IMR-90 (cell line): ENCODE measurements at regions not wholly inside any gene's neighbourhood (a gene's known extent, or its start where the extent isn't known, plus 50 kb on each side); places are given as distances from the start of the nearest gene placed in this dataset.

Source experiments
- ATAC-seq: fragments of 200-7000 bp; cut with Tn5 transposase; 2 replicates; pipeline ENCODE4 v1.9.1; 2020; ENCODE audit warnings: low read depth, mild to moderate bottlenecking, moderate library complexity
- BruUV-seq: library from RNA; stranded (reverse); fragments of 400-500 nt; replicated peaks from 2 replicates; lab custom pipeline; 2021; lab: Mats Ljungman, UMichigan
- CTCF ChIA-PET: fragments of 300-600 bp; formaldehyde crosslinking; extraction: SDS; loops from one replicate; lab custom pipeline; 2021; ENCODE audit warnings: antibody characterized with exemption; lab: Yijun Ruan, JAX
- POLR2A ChIA-PET: fragments of 300-600 bp; sonication (Branson Sonifier 250); formaldehyde crosslinking; loops from one replicate; lab custom pipeline; 2022; ENCODE audit warnings: antibody characterized with exemption; ENCODE audit not compliant: unreplicated experiment; lab: Charles Lee
- DNase-seq: peaks from one replicate; pipeline ENCODE4 v3.0.0; 2013
- H2AFZ ChIP-seq: replicated peaks from 2 replicates; pipeline ENCODE3; 2013; ENCODE audit warnings: low read length, mild to moderate bottlenecking; ENCODE audit not compliant: poor library complexity
- H2AK5ac ChIP-seq: 2 replicates; pipeline ENCODE4 v1.6.1; 2013; ENCODE audit warnings: low read depth, low read length, inconsistent platforms
- H2AK9ac ChIP-seq: replicated peaks from 2 replicates; pipeline ENCODE3; 2013; ENCODE audit warnings: mild to moderate bottlenecking, low read depth, low read length, moderate library complexity; ENCODE audit not compliant: poor library complexity
- H2BK120ac ChIP-seq: 2 replicates; pipeline ENCODE4 v1.6.1; 2013; ENCODE audit warnings: low read depth, low read length, inconsistent platforms
- H2BK15ac ChIP-seq: 3 replicates; pipeline ENCODE4 v1.6.1; 2013; ENCODE audit warnings: low read depth, low read length, inconsistent platforms
- H2BK20ac ChIP-seq: 2 replicates; pipeline ENCODE4 v1.6.1; 2013; ENCODE audit warnings: low read depth, mild to moderate bottlenecking, inconsistent platforms, low read length, moderate library complexity
- H2BK5ac ChIP-seq: 2 replicates; pipeline ENCODE4 v1.6.1; 2013; ENCODE audit warnings: mild to moderate bottlenecking, low read depth, low read length, inconsistent platforms; ENCODE audit not compliant: poor library complexity, severe bottlenecking
- H3K14ac ChIP-seq: replicated peaks from 2 replicates; pipeline ENCODE4 v1.6.1; 2013; ENCODE audit warnings: low read depth, low read length, inconsistent platforms
- H3K18ac ChIP-seq: 2 replicates; pipeline ENCODE4 v1.6.1; 2013; ENCODE audit warnings: low read depth, low read length, control low read depth
- H3K23ac ChIP-seq: 2 replicates; pipeline ENCODE4 v1.6.1; 2013; ENCODE audit warnings: low read depth, low read length, inconsistent platforms
- H3K27ac ChIP-seq: 2 replicates; pipeline ENCODE4 v1.5.1; 2013; ENCODE audit warnings: mild to moderate bottlenecking, control low read depth, low read length; ENCODE audit not compliant: insufficient read depth
- H3K27me3 ChIP-seq: 2 replicates; pipeline ENCODE4 v1.6.1; 2013; ENCODE audit warnings: low read length; ENCODE audit not compliant: control insufficient read depth, insufficient read depth
- H3K36me3 ChIP-seq: 2 replicates; pipeline ENCODE4 v1.6.1; 2013; ENCODE audit warnings: low read length, mixed read lengths; ENCODE audit not compliant: control insufficient read depth, insufficient read depth
- H3K4ac ChIP-seq: 2 replicates; pipeline ENCODE4 v1.6.1; 2013; ENCODE audit warnings: low read depth, low read length, inconsistent platforms
- H3K4me1 ChIP-seq: 2 replicates; pipeline ENCODE4 v1.6.1; 2013; ENCODE audit warnings: low read length, mixed read lengths; ENCODE audit not compliant: control insufficient read depth, insufficient read depth
- H3K4me2 ChIP-seq: 2 replicates; pipeline ENCODE4 v1.6.1; 2013; ENCODE audit warnings: low read depth, mild to moderate bottlenecking, control low read depth, low read length, moderate library complexity
- H3K4me3 ChIP-seq: 2 replicates; pipeline ENCODE4 v1.5.1; 2013; ENCODE audit warnings: low read depth, mild to moderate bottlenecking, control low read depth, low read length, moderate library complexity; ENCODE audit not compliant: insufficient read depth
- H3K56ac ChIP-seq: 2 replicates; pipeline ENCODE4 v1.6.1; 2013; ENCODE audit warnings: low read length, inconsistent platforms; ENCODE audit not compliant: insufficient read depth; ENCODE audit errors: extremely low read depth
- H3K79me1 ChIP-seq, 2 experiments: 2 replicates each; pipeline ENCODE4 v1.6.1; 2013; ENCODE audit warnings: low read length in 2 of 2, inconsistent platforms in 1 of 2, low read depth in 1 of 2
- H3K9ac ChIP-seq: 2 replicates; pipeline ENCODE4 v1.6.1; 2013; ENCODE audit warnings: low read depth, low read length, control low read depth
- H3K9me1 ChIP-seq: 2 replicates; pipeline ENCODE4 v1.6.1; 2013; ENCODE audit warnings: low read length, inconsistent platforms; ENCODE audit not compliant: insufficient read depth
- H3K9me3 ChIP-seq: 2 replicates; pipeline ENCODE4 v1.6.1; 2013; ENCODE audit warnings: low read length; ENCODE audit not compliant: control insufficient read depth, insufficient read depth
- H4K20me1 ChIP-seq: 2 replicates; pipeline ENCODE4 v1.6.1; 2013; ENCODE audit warnings: low read length, inconsistent platforms; ENCODE audit not compliant: insufficient read depth
- H4K5ac ChIP-seq: 2 replicates; pipeline ENCODE4 v1.6.1; 2013; ENCODE audit warnings: mild to moderate bottlenecking, low read depth, low read length, control low read depth
- H4K8ac ChIP-seq, 2 experiments: 2 replicates each; pipeline ENCODE4 v1.6.1; 2013; ENCODE audit warnings: low read depth in 2 of 2, low read length in 2 of 2, control low read depth in 1 of 2, inconsistent platforms in 1 of 2
- H4K91ac ChIP-seq: 2 replicates; pipeline ENCODE4 v1.6.1; 2013; ENCODE audit warnings: low read depth, low read length, inconsistent platforms; ENCODE audit not compliant: insufficient read depth
- BHLHE40 ChIP-seq: fragments of 150-350 bp; IDR thresholded peaks from 2 replicates; pipeline ENCODE4 v1.6.1; 2016; ENCODE audit warnings: mild to moderate bottlenecking, low read depth, low read length
- CEBPB ChIP-seq: IDR thresholded peaks from 2 replicates; pipeline ENCODE4 v1.6.1; 2012; ENCODE audit warnings: low read depth, low read length, improper control_type of control experiment
- CHD1 ChIP-seq: IDR thresholded peaks from 2 replicates; pipeline ENCODE4 v1.6.1; 2012; ENCODE audit warnings: low read depth, low read length, improper control_type of control experiment
- CTCF ChIP-seq: conservative IDR thresholded peaks from 2 replicates; pipeline ENCODE4 v1.5.1; 2012; ENCODE audit warnings: mild to moderate bottlenecking, low read depth, low read length, improper control_type of control experiment
- ELK1 ChIP-seq: fragments of 150-350 bp; IDR thresholded peaks from 2 replicates; pipeline ENCODE4 v1.6.1; 2016; ENCODE audit warnings: low read depth, mild to moderate bottlenecking, low read length, moderate library complexity, borderline replicate concordance
- FOS ChIP-seq: fragments of 150-350 bp; IDR thresholded peaks from 2 replicates; pipeline ENCODE4 v1.6.1; 2016; ENCODE audit warnings: low read depth, low read length
- MAFK ChIP-seq: IDR thresholded peaks from 2 replicates; pipeline ENCODE4 v1.6.1; 2012; ENCODE audit warnings: low read depth, low read length, improper control_type of control experiment
- MAZ ChIP-seq: IDR thresholded peaks from 2 replicates; pipeline ENCODE4 v1.6.1; 2012; ENCODE audit warnings: low read depth, mild to moderate bottlenecking, low read length, improper control_type of control experiment, moderate library complexity, borderline replicate concordance
- MXI1 ChIP-seq: IDR thresholded peaks from 2 replicates; pipeline ENCODE4 v1.6.1; 2012; ENCODE audit warnings: low read depth, mild to moderate bottlenecking, low read length, moderate library complexity, borderline replicate concordance
- NFE2L2 ChIP-seq: fragments of 150-350 bp; IDR thresholded peaks from 2 replicates; pipeline ENCODE4 v1.6.1; 2016; ENCODE audit warnings: low read depth, mild to moderate bottlenecking, low read length
- POLR2A ChIP-seq: IDR thresholded peaks from 2 replicates; pipeline ENCODE4 v1.6.1; 2012; ENCODE audit warnings: mild to moderate bottlenecking, low read depth, low read length
- RAD21 ChIP-seq: IDR thresholded peaks from 2 replicates; pipeline ENCODE4 v1.6.1; 2012; ENCODE audit warnings: low read length, improper control_type of control experiment
- RCOR1 ChIP-seq: IDR thresholded peaks from 2 replicates; pipeline ENCODE4 v1.6.1; 2012; ENCODE audit warnings: mild to moderate bottlenecking, low read length, improper control_type of control experiment; ENCODE audit not compliant: insufficient replicate concordance
- RFX5 ChIP-seq: IDR thresholded peaks from 2 replicates; pipeline ENCODE4 v1.8.0; 2012; ENCODE audit warnings: low read depth, mild to moderate bottlenecking, low read length, moderate library complexity
- SMC3 ChIP-seq: fragments of 150-350 bp; IDR thresholded peaks from 2 replicates; pipeline ENCODE4 v1.6.1; 2016; ENCODE audit warnings: low read depth, mild to moderate bottlenecking, antibody characterized with exemption, low read length, moderate library complexity
- dilution Hi-C: fragments of 300-500 bp; cut with HindIII; formaldehyde crosslinking; loops from one replicate; pipeline ENCODE4 v1.14.3; 2018; ENCODE audit warnings: low sequenced_read_pairs; ENCODE audit not compliant: unreplicated experiment
- in situ Hi-C: fragments of 300-500 bp; cut with MboI; formaldehyde crosslinking; loops from 3 replicates; pipeline ENCODE4 v1.14.3; 2019; ENCODE audit warnings: low sequenced_read_pairs, inconsistent platforms, mixed read lengths
- intact Hi-C: fragments of 100-400 bp; cut with micrococcal nuclease; formaldehyde crosslinking; loops from 2 replicates; pipeline ENCODE4 v1.10.0; 2022
- TF ChIP-seq, protein P1 (sequence below): fragments of 150-350 bp; IDR thresholded peaks from 2 replicates; pipeline ENCODE4 v1.6.1; 2017; ENCODE audit warnings: mild to moderate bottlenecking, antibody characterized with exemption, low read length, low read depth

- H2BK15ac ChIP-seq: no peak overlapping the region
- H3K9me1 ChIP-seq: no peaks in the 10 kb centered on the region
- no peak overlapping the region for H3K27ac ChIP-seq
- DNase-seq: no peak
- no peaks in the 10 kb centered on the region for H3K36me3 ChIP-seq
- H3K4ac ChIP-seq: no peak overlapping the region
- H3K23ac ChIP-seq: no peak overlapping the region
- H3K14ac ChIP-seq: no peak overlapping the region
- CTCF ChIA-PET: no interaction called here
- TF ChIP-seq ELK1 (no peak), FOS (no peak), MAFK (no peak), RFX5 (no peak), CHD1 (no peak), RAD21 (no peak), CEBPB (no peak), BHLHE40 (no peak), NFE2L2 (no peak), RCOR1 (no peak), MXI1 (no peak), MAZ (no peak), CTCF (no peak), SMC3 (no peak), POLR2A (no peak)
- TF ChIP-seq, protein P1, sequence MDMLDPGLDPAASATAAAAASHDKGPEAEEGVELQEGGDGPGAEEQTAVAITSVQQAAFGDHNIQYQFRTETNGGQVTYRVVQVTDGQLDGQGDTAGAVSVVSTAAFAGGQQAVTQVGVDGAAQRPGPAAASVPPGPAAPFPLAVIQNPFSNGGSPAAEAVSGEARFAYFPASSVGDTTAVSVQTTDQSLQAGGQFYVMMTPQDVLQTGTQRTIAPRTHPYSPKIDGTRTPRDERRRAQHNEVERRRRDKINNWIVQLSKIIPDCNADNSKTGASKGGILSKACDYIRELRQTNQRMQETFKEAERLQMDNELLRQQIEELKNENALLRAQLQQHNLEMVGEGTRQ: no peak
- H2BK20ac ChIP-seq: no peak overlapping the region
- H2AK9ac ChIP-seq: no peak overlapping the region
- no peaks in the 10 kb centered on the region for H3K4me1 ChIP-seq
- POLR2A ChIA-PET: no interaction called here
- H2AK5ac ChIP-seq: no peak overlapping the region
- no peak overlapping the region for H4K91ac ChIP-seq
- no TSS peak for BruUV-seq
- no peak overlapping the region for H4K5ac ChIP-seq
- no peak overlapping the region for H2AFZ ChIP-seq
- no peaks in the 10 kb centered on the region for H3K79me1 ChIP-seq
- no peak overlapping the region for H4K8ac ChIP-seq
- intact Hi-C loops: no loop called here
- in situ Hi-C loops: no loop called here
- H3K27me3 ChIP-seq: no peaks in the 10 kb centered on the region
- H3K56ac ChIP-seq: no peak overlapping the region
- H3K9me3 ChIP-seq: peaks cover 11% of the 10 kb centered on the region
- ATAC-seq: no peak
- no peak overlapping the region for H2BK120ac ChIP-seq
- no peak overlapping the region for H2BK5ac ChIP-seq
- no peak overlapping the region for H3K4me2 ChIP-seq
- H4K20me1 ChIP-seq: no peaks in the 10 kb centered on the region
- H3K9ac ChIP-seq: no peak overlapping the region
- no peak overlapping the region for H3K18ac ChIP-seq
- dilution Hi-C loops: no loop called here
- H3K4me3 ChIP-seq: no peak overlapping the region
These were observed 1205.0 kb upstream of the EPHA6 start for GRCh38 chr3:95609411-95609810.
